Upper lobe of left lung (tissue), 6 donors: ENCODE measurements at regions not wholly inside any gene's neighbourhood (a gene's known extent, or its start where the extent isn't known, plus 50 kb on each side); places are given as distances from the start of the nearest gene placed in this dataset.

Experiments used
- ATAC-seq, 2 donors: fragments of 200-7000 bp; cut with Tn5 transposase; one replicate each; pipeline ENCODE4 v1.9.1; 2022; ENCODE audit warnings: mild to moderate bottlenecking in 2 of 2, moderate library complexity in 2 of 2; ENCODE audit not compliant: low FRiP score in 2 of 2
- DNase-seq, 2 donors: peaks; one replicate each; pipeline ENCODE4 v3.0.0-alpha.2; 2019 to 2020
- H3K27ac ChIP-seq, 4 donors: fragments of 200-600 bp; sonication (generic); one replicate each; pipeline ENCODE4 v1.5.1; 2016 to 2019
- H3K27me3 ChIP-seq, 4 donors: fragments of 200-600 bp; sonication (generic); one replicate each; pipeline ENCODE4 v1.5.1; 2017 to 2019
- H3K36me3 ChIP-seq, 4 donors: fragments of 200-600 bp; sonication (generic); one replicate each; pipeline ENCODE4 v1.5.1; 2016 to 2019
- H3K4me1 ChIP-seq, 4 donors: fragments of 200-600 bp; sonication (generic); one replicate each; pipeline ENCODE4 v1.5.1; 2018 to 2019
- H3K4me3 ChIP-seq, 4 donors: fragments of 200-600 bp; sonication (generic); one replicate each; pipeline ENCODE4 v1.5.1; 2017 to 2019; ENCODE audit warnings: mild to moderate bottlenecking in 2 of 4, moderate library complexity in 1 of 4
- H3K9me3 ChIP-seq, 4 donors: fragments of 200-600 bp; sonication (generic); one replicate each; pipeline ENCODE4 v1.5.1; 2018 to 2019
- CTCF ChIP-seq, 6 experiments: fragments of 450-650 bp in 4 of 6; fragments of 200-600 bp in 2 of 6; sonication (generic) in 2 of 6; IDR thresholded peaks; one replicate each; pipeline ENCODE4 v1.5.1; 2016 to 2019; ENCODE audit warnings: antibody characterized with exemption in 6 of 6
- EP300 ChIP-seq, 4 donors: sonication (generic); formaldehyde crosslinking; IDR thresholded peaks; one replicate each; pipeline ENCODE4 v1.5.1; 2017; ENCODE audit warnings: antibody characterized with exemption in 4 of 4, control low read depth in 2 of 4
- POLR2A ChIP-seq, 4 donors: fragments of 450-650 bp; IDR thresholded peaks; one replicate each; pipeline ENCODE4 v1.5.1; 2016 to 2017; ENCODE audit warnings: antibody characterized with exemption in 4 of 4, mild to moderate bottlenecking in 2 of 4
- POLR2AphosphoS5 ChIP-seq, 2 donors: sonication (generic); formaldehyde crosslinking; IDR thresholded peaks; one replicate each; pipeline ENCODE4 v1.5.1; 2017; ENCODE audit warnings: antibody characterized with exemption in 2 of 2
- WGBS, 2 donors: methylation state at CpG; one replicate each; pipeline ENCODE4 v1.1.5; 2017 to 2018; 5-methylcytosine and 5-hydroxymethylcytosine counted together
- donor health status: DM: no; HTN: no; CAD: no; lungs with moderate emphysema.
- donor health status: DM: no; HTN: yes; CAD: no; lungs with severe emphysema.

- Histone ChIP-seq H3K27me3 (no peaks in the 10 kb centered on the region), H3K4me1 (no peaks in the 10 kb centered on the region), H3K27ac (no peak overlapping the region), H3K36me3 (no peaks in the 10 kb centered on the region), H3K9me3 (no peaks in the 10 kb centered on the region), H3K4me3 (no peak overlapping the region)
- 88 to 89% methylated on average over 8 of the region's 8 CpGs for WGBS, 2 donors
- TF ChIP-seq POLR2A (IDR thresholded peaks at IDR 0.05) (no peak), EP300 (IDR thresholded peaks at IDR 0.05) (no peak), CTCF (IDR thresholded peaks at IDR 0.05) (peak in 1 of 6 experiments; percentile 8), POLR2AphosphoS5 (IDR thresholded peaks at IDR 0.05) (no peak)
- DNase-seq (no peak), ATAC-seq (no peak)
Observed at GRCh38 chr15:30030345-30030744, 52.4 kb upstream of the GOLGA8J start.

DNA sequence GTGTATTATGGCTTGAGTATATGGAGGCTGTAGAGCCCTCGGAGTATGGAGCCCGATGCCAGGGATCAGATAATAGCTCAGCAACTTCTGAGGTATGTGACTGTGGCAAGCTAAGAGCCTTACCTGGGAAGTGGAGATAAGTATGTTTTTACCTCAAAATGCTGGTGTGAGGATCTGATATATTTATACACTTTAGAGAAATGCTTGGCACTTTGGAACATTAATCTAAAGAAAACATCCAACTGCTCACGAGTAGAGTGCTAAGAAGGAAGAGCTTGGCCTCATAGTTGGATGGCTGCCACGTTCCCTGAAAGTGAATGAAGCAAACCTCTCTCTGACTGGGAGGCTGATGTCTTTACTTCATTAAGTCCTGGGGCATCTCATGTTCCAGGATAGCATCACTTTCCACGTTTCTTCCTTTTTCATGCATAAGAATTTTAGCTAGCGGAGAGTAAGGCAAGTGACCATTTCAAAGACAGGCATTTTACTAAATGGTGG lies 58.9 kb upstream of the GOLGA8J start:
- no peak overlapping the region for H3K27ac ChIP-seq
- no peak overlapping the region for H3K4me3 ChIP-seq
- DNase-seq (no peak), ATAC-seq (no peak)
- no peaks in the 10 kb centered on the region for H3K27me3 ChIP-seq
- H3K9me3 ChIP-seq: no peaks in the 10 kb centered on the region
- no peaks in the 10 kb centered on the region for H3K36me3 ChIP-seq
- H3K4me1 ChIP-seq: no peaks in the 10 kb centered on the region
- TF ChIP-seq CTCF (IDR thresholded peaks at IDR 0.05) (no peak), POLR2A (IDR thresholded peaks at IDR 0.05) (no peak), EP300 (IDR thresholded peaks at IDR 0.05) (no peak), POLR2AphosphoS5 (IDR thresholded peaks at IDR 0.05) (no peak)
- WGBS, 2 donors: 42 to 45% methylated on average over 6 of the region's 6 CpGs

- Histone ChIP-seq H3K27me3 (no peaks in the 10 kb centered on the region), H3K27ac (no peak overlapping the region), H3K36me3 (no peaks in the 10 kb centered on the region), H3K4me3 (no peak overlapping the region), H3K9me3 (no peaks in the 10 kb centered on the region), H3K4me1 (no peaks in the 10 kb centered on the region)
- TF ChIP-seq CTCF (IDR thresholded peaks at IDR 0.05) (no peak), POLR2A (IDR thresholded peaks at IDR 0.05) (no peak), POLR2AphosphoS5 (IDR thresholded peaks at IDR 0.05) (no peak), EP300 (IDR thresholded peaks at IDR 0.05) (no peak)
- WGBS, 2 donors: 91 to 93% methylated on average over 2 of the region's 2 CpGs
- ATAC-seq (no peak), DNase-seq (no peak)
Observed at GRCh38 chr15:30010746-30011145, 72.0 kb upstream of the GOLGA8J start.

GRCh38 chr15:30008156-30008555 lies 74.6 kb upstream of the GOLGA8J start:
- no peak for TF ChIP-seq EP300 (IDR thresholded peaks at IDR 0.05)
- TF ChIP-seq CTCF (IDR thresholded peaks at IDR 0.05): no peak
- TF ChIP-seq POLR2A (IDR thresholded peaks at IDR 0.05): no peak
- no peak for TF ChIP-seq POLR2AphosphoS5 (IDR thresholded peaks at IDR 0.05)
- Histone ChIP-seq H3K27me3 (no peaks in the 10 kb centered on the region), H3K36me3 (no peaks in the 10 kb centered on the region), H3K9me3 (no peaks in the 10 kb centered on the region), H3K4me1 (no peaks in the 10 kb centered on the region), H3K4me3 (no peak overlapping the region), H3K27ac (no peak overlapping the region)
- DNase-seq (no peak), ATAC-seq (no peak)
- 87 to 92% methylated on average over 1 of the region's 1 CpG for WGBS, 2 donors

- ATAC-seq (no peak), DNase-seq (no peak)
- 85 to 89% methylated on average over 3 to 5 of the region's 5 CpGs for WGBS, 2 donors
Observed at GRCh38 chr15:30001602-30002001, 81.2 kb upstream of the GOLGA8J start.

More at GRCh38 chr15:30001602-30002001, 81.2 kb upstream of the GOLGA8J start:
- Histone ChIP-seq H3K9me3 (no peaks in the 10 kb centered on the region), H3K36me3 (no peaks in the 10 kb centered on the region), H3K27ac (no peak overlapping the region), H3K4me1 (no peaks in the 10 kb centered on the region), H3K4me3 (no peak overlapping the region), H3K27me3 (no peaks in the 10 kb centered on the region)
- TF ChIP-seq POLR2AphosphoS5 (IDR thresholded peaks at IDR 0.05) (no peak), EP300 (IDR thresholded peaks at IDR 0.05) (no peak), CTCF (IDR thresholded peaks at IDR 0.05) (no peak), POLR2A (IDR thresholded peaks at IDR 0.05) (no peak)
